GM12892 (cell line): ENCODE measurements at regions not wholly inside any gene's neighbourhood (a gene's known extent, or its start where the extent isn't known, plus 50 kb on each side); places are given as distances from the start of the nearest gene placed in this dataset.

Experiments used
- DNase-seq: peaks from one replicate; pipeline ENCODE4 v3.0.0; 2011; ENCODE audit not compliant: insufficient read length
- FAIRE-seq: peaks from 2 replicates; lab custom pipeline; 2011; peaks lifted over from hg19 to GRCh38; lab: Jason Lieb, UNC
- POLR2A ChIP-seq: IDR thresholded peaks from 2 replicates; pipeline ENCODE4 v1.6.1; 2011; ENCODE audit warnings: low read depth, low read length, control low read depth
- POLR2AphosphoS5 ChIP-seq: IDR thresholded peaks from 2 replicates; pipeline ENCODE4 v1.6.1; 2011; ENCODE audit warnings: low read depth, low read length, control low read depth
- TAF1 ChIP-seq: IDR thresholded peaks from 2 replicates; pipeline ENCODE4 v1.6.1; 2011; ENCODE audit warnings: low read depth, mild to moderate bottlenecking, control low read depth, low read length, borderline replicate concordance

- TF ChIP-seq TAF1 (no peak), POLR2A (no peak), POLR2AphosphoS5 (no peak)
- no peak for DNase-seq
- FAIRE-seq, result no peak
Observed at GRCh38 chr14:38737686-38738407, 365.2 kb downstream of the SEC23A start.

GRCh38 chr14:38735005-38735404 lies 368.0 kb downstream of the SEC23A start:
- FAIRE-seq (no peak), DNase-seq (no peak)
- TF ChIP-seq POLR2AphosphoS5 (no peak), TAF1 (no peak), POLR2A (no peak)

GRCh38 chr14:38731962-38732361 lies 371.1 kb downstream of the SEC23A start:
- DNase-seq (no peak), FAIRE-seq (no peak)
- no peak for TF ChIP-seq POLR2A
- TF ChIP-seq TAF1, result no peak
- TF ChIP-seq POLR2AphosphoS5, result no peak

GRCh38 chr14:38730420-38730819 lies 372.6 kb downstream of the SEC23A start:
- no peak for TF ChIP-seq POLR2A
- TF ChIP-seq TAF1, result no peak
- no peak for TF ChIP-seq POLR2AphosphoS5
- FAIRE-seq (no peak), DNase-seq (no peak)

- no peak for FAIRE-seq
Observed at GRCh38 chr14:38727731-38728130, 375.3 kb downstream of the SEC23A start.

GRCh38 chr14:38724621-38725020 lies 378.4 kb downstream of the SEC23A start:
- DNase-seq, result no peak
- TF ChIP-seq TAF1, result no peak
- no peak for TF ChIP-seq POLR2AphosphoS5
- no peak for TF ChIP-seq POLR2A
- no peak for FAIRE-seq

More at GRCh38 chr14:38727731-38728130, 375.3 kb downstream of the SEC23A start:
- DNase-seq, result no peak
- TF ChIP-seq POLR2A, result no peak
- no peak for TF ChIP-seq TAF1
- no peak for TF ChIP-seq POLR2AphosphoS5

GRCh38 chr14:38723959-38724358 lies 379.1 kb downstream of the SEC23A start:
- TF ChIP-seq POLR2AphosphoS5 (no peak), POLR2A (no peak), TAF1 (no peak)
- DNase-seq, result no peak
- no peak for FAIRE-seq

GRCh38 chr14:38723277-38723676 lies 379.8 kb downstream of the SEC23A start:
- DNase-seq, result no peak
- no peak for FAIRE-seq
- TF ChIP-seq TAF1, result no peak
- no peak for TF ChIP-seq POLR2A
- no peak for TF ChIP-seq POLR2AphosphoS5

- TF ChIP-seq POLR2A, result no peak
- no peak for TF ChIP-seq POLR2AphosphoS5
- no peak for TF ChIP-seq TAF1
- DNase-seq, result no peak
- peak; percentile 87 for FAIRE-seq
Observed at GRCh38 chr14:38721822-38722431, 381.1 kb downstream of the SEC23A start.

GRCh38 chr14:38718519-38718918 lies 384.5 kb downstream of the SEC23A start:
- TF ChIP-seq POLR2AphosphoS5 (no peak), TAF1 (no peak), POLR2A (no peak)
- DNase-seq, result no peak
- FAIRE-seq, result no peak

GRCh38 chr14:38716926-38717325 lies 386.1 kb downstream of the SEC23A start:
- FAIRE-seq (no peak), DNase-seq (no peak)
- no peak for TF ChIP-seq POLR2AphosphoS5
- TF ChIP-seq TAF1, result no peak
- no peak for TF ChIP-seq POLR2A

- TF ChIP-seq TAF1 (no peak), POLR2A (no peak), POLR2AphosphoS5 (no peak)
- no peak for DNase-seq
- FAIRE-seq, result no peak
Observed at GRCh38 chr14:38710881-38711280, 392.2 kb downstream of the SEC23A start.
